GM18520 (cell line): ENCODE measurements at regions not wholly inside any gene's neighbourhood (a gene's known extent, or its start where the extent isn't known, plus 50 kb on each side); places are given as distances from the start of the nearest gene placed in this dataset.
A peak's percentile ranks its signal among the peaks of the same experiment; 100 is the strongest.

Experiments
- ATAC-seq: cut with Tn5 transposase; IDR thresholded peaks from one replicate; pipeline ENCODE4 v1.9.1; 2021; ENCODE audit not compliant: unreplicated experiment

DNA sequence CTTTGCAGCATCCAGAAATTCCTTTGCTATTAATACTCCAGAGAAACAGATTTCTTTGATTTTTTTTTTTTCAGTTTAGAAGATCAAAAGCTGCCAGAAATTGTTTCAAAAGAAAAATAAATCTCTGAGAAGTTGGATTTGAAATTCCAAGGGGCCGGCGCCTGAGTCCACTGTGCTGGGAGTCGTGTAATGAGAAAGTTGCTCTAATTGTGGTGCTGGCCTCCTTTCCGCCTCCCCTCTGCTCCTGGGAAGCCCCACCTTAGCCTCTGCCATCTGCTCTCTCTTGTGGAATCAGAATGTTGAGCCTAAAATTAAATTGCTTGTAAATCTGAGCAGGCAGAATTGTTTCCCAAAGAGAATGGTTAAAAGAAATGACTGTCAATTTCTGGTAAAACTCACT lies 93.3 kb downstream of the EMX2 start:
- ATAC-seq = no peak

DNA sequence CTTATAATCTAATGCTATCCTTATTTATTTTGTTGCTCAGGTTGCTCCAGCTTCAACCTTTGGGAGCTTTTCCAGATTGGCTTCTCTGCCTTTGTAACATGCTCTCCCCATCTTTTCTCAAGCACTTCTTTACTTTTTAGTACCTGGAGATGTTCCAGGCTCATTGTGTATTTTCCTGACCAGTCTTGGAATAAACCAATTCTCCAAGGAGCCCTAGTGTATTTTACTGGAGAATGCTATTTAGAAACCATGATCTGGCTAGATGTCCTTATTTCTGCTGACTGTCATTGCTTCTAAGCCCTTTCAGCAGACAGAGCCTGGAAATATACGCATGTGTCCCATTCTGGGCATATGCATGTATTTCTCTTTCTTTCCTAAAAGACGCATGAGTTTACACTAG lies 95.7 kb downstream of the EMX2 start:
- no peak for ATAC-seq

DNA sequence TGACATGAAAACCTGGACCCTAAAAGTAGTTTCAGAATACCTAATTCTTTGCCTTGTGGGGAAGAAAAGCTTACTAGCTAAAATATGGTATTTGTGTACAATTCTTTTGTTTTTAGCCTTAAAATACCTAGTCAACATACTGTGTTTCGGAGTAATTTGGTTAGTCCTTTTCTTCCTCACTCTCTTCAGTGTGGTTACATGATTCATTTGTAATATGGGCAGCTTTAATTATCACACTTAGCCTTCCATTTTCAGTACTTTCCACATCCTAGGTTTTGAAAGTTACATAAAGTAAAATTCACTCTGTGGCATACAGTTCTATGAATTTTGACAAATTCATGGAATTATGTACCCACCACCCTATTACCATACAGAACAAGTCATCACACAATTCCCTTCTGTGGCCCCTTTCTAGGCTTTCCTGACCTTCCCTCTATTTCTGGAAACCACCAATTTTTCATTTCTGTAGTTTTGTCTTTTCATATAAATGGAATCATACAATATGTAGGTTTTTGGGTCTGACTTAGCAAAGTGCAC lies 96.2 kb downstream of the EMX2 start:
- ATAC-seq = no peak

DNA sequence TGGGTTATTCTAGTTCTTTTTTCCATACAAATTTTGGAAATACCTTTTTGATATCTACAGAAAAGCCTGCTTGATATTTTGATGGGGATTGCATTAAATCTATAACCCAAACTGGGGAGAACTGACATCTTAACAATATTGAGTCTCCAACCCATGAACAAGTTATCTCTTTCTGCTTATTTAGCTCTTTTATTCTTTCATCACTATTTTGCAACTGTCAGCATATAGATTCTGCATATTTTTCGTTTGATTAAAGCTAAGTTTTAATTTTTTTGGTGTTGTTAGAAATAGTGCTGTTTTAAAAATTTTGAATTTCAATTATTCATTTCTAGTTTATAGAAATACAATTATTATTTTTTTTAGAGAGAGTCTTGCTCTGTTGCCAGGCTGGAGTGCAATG lies 97.9 kb downstream of the EMX2 start:
- no peak for ATAC-seq

DNA sequence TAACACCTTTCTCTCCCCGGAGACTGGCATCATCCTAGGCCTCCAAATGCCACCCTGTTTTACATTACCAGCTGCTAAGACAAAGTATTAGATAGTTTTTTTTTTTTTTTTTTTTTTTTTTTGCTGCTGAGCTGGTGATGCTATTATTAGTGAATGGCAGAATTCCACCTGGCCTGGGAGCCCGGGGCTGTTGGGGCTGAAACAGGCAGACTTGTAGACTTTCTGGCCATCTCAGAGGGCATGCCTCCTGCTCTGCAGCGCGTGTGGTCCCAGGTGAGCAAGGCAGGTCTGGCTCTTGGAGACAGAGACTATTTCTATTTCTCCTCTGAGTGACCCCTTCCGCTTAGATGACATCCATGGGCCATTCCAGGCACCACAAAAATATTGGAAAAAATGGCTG lies 104.2 kb downstream of the EMX2 start:
- ATAC-seq = no peak

DNA sequence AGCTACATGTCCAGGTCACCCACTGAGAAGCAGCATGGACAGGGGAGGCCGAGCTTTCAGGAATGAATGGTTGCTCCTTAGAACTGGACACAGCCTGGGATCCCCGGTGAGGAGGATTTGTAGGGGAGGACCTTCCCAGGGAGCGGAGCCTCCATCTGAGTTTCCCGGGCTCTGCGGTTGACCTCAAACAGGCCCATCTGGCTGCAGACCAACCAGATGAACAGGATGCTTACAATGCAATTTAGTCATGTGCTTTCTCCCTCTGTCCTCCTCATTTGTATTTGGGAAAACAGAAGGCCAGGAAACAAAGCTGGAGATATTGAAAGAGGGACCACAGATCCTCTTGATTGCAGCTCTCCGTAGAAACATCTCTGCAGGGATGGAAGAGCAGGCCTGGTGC lies 104.8 kb downstream of the EMX2 start:
- no peak for ATAC-seq

DNA sequence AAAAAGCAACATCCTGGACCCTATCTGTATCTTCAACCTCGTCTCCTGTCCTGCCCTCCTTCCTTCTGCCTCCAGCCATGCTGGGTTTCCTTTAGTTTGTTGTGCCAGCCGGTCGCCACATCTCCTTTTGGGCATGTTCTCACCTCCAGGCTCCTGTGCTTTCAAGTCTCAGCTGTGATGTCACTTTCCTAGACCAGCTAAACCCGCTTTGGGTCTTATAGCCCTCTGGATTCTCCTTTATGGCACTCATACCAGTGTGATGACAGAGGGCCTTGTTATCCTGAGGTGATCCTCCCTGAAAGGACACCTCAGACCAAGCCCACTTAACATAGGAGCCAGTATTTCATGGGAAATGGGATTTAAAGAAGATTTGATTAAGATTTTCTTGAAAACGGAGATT lies 108.6 kb downstream of the EMX2 start:
- no peak for ATAC-seq

DNA sequence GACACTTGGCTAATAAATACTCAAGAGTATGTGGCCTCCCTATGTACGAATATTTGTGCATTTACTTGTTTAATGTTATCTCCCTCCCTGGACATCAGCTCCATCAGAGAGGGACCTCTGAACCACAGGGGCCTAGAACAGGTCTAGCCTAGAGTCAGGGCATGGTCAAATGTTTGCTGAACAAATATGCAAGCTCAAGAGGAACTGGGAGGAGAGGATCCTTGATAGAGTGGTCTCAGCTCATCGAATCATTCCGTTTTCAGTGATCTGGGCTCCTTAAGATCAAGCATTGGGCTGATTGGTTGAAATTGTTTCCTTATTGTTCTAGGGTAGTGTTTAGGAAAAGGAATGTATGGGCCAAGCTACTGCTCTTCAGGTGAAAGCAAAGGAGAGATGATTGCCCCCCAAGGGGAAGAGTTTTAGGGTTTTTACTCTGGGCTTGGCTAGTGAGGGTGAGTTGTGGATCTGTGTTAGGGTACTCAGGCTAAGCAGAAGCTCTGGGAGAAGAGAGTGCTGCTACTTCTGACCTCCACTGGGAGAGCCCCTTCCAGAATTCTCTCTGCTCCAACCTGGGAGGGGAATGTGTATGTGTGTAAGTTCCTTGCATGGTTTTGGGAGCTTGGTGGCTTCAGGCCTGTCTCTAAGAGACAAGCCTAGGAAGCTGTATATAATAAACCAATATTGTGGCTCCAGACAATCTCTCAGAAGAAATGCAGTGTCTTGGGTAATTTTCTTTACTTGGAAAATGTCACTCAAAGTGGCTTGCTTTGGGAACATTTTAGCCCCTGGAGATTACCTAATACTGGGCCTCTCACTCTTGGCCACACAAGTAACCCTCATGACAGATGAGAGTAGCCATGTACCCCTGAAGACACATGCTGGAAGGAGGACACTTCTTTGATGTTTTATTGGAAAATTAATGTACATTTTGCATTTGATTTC lies 110.0 kb downstream of the EMX2 start:
- ATAC-seq = peak; percentile 1

DNA sequence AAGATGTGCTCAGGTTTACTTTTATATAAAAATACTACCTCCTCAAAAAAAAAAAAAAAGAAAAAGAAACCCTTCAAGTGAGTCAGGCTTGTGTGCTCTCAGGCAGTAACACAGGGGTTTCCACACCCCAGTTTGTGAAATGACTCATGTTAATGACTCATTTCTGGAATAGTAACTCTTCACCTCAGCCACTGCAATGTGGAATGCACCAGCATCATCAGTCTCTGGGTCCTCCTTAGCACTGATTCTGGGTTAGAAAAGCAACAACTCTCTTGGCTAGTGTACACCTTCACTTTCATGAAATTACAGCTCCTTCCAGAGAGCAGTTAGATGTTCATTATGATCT lies 110.6 kb downstream of the EMX2 start:
- peak; percentile 79 for ATAC-seq

DNA sequence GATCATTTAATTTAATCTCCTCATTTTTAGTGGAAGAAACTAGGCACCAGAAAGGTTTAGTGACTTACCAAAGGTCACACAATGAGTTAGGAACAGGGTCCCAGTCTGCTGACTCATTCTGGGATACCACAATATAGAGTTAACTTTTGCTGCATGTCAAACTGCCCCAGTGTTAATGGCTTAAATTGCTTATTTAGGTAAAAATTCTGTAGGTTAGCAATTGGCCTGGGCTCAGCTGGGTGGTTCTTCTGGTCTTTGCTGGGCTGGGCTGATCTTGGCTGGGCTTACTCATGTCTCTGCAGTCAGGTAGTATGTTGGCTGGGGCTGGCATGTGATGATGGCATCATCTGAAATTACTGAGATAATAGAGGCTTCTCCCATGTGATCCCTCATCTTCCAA lies 111.6 kb downstream of the EMX2 start:
- ATAC-seq = no peak

DNA sequence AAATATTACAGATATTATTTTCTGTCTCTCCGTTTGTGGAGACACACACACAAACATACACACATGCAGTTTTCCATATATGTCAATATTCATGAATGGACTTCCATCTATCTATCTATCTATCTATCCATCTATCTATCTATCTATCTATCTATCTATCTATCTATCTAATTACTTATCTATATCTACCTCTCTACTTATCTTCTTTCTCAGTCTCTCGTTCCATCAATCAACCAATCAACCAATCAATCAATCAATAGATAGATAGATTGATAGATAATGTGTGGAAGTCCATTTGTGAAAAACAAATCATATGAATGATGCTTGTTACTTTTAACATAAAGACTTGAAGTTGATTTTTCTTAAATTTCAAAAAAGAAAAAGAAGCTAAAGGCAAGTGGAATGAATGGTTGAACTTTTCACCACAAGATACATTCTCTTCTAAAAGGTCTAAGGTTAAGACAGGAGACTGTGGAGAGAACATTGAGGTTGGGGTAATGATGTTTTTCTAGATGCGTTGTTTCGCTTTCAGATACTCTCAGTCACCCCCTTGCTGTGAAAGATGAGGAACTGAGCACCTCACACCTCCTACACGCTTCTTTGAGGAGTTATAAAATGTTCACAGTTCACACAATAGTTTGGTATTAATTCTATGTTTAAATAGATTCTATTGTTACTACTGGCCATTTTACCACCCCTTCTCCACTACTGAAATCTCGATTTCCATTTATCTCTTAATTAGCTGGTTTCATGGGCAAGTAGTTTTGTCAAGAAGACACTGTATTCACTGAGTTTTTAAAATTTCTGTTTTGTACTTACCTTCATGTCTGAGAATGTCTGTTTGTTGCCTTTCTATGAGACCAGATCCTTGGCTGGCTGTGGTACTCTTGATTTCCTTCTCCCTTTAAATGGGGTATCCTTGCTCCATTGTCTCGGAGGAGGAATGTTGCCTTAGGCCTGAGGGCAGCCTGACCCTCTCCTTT lies 114.1 kb downstream of the EMX2 start:
- peak; percentile 83 for ATAC-seq

DNA sequence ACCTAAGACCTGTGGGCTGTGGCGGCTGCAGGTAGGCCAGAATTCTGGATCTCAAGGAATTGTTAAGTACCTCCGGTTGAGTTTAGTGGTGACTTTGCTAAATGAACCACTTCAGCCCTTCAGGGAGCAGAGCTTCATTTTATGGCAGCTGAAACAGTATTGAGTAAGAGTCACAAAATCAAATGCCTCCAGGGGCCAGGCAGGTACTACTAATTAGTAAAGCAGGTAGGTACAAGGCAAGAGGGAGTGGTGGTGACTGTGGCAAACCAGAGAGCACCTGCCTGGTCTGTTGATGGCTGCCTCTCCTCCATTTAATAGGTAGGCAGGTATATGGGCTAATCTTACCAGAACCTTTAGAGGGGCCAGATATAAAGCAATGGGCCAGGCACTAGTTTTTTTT lies 118.8 kb downstream of the EMX2 start:
- ATAC-seq = no peak

DNA sequence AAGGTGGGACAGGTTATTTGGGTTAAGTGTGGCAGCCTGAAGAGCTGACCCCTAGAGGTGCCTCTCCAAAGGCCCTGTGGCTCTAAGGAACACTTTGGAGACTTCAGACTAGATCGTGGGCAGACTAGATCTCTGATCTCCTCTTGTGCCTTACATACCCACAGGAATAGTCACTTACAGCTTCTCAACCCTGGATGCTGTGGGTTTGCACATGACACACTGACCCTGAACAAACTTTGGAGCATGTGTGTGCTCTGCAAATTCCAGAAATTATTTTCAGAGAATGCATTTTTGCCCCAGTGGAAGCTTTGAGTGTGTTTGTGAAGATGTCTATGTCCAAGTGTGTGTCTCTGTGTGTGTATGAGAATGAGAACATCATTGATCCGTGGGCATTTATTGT lies 119.6 kb downstream of the EMX2 start:
- no peak for ATAC-seq

DNA sequence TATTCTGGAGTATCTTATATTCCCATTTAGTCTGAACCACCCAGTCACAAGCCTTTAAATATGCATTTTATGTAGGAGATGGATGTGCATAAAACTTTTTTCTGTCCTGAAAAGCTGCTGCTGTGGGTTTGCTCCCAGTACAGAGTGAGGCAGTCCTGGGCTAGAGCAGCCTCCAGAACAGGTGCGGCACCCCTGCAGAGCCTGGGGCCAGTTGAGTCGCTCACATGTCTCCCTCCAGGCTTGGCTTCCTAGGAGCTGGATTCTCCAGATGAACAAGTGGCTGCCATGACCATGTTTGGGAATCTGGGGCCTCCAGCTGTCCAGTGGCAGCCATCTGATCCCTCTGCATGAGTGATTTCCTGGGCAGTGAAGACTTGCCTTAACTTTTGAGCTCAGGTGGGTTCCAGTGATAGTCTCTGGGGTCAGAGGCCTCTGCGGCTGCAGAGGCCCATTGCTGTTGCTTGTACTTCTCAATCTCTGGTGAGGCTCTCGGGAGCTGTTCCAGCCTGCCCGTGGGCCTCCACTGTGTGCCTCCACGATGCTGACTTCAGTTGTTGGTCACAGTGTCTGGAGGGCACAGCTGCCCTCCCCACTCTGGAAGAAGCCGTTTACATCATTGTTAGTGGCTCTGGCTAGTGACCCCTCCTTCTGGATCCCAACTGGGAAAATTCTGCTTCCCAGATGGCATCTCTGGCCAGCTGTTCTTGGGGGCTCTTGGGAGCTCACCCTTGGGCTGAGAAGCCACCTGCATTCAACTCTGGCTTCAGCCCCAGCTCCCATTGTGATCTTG lies 120.4 kb downstream of the EMX2 start:
- ATAC-seq = no peak

DNA sequence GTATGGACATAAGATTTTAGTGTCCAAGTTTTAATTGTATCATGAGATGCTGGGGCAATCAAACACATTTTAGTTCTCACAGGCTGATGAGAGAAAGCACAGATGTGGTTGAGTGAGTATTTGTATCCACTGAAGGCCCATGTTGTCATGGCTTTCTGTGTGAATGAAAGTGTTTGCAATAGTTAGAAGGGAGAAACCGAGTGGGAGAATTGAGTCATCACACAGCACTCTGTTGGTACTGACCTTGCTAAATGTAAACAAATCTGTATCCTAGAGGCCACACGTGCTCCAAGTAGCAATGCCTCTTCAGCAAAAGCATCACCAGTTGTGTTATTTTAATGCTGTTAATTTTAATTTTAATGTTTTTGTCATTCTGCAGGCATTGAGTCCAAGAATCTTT lies 121.2 kb downstream of the EMX2 start:
- ATAC-seq = peak; percentile 99

DNA sequence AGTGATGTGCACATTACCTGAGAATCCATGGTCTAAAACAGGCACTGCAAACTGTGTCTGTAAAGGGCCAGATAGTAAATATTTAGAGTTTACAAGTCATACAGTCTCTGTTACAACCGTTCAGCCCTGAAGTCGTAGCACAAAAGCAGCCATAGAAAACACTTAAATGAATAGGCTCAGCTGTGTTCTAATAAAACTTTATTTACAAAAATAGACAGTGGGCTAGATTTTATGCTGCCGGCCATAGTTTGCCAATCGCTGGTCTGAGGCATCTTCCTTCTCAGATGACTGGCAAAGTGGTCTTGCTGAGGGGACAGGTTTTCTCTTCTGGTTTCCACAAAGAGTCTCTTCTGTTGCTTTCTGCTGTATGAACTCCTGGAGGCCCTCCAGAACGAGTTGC lies 121.7 kb downstream of the EMX2 start:
- ATAC-seq = no peak

DNA sequence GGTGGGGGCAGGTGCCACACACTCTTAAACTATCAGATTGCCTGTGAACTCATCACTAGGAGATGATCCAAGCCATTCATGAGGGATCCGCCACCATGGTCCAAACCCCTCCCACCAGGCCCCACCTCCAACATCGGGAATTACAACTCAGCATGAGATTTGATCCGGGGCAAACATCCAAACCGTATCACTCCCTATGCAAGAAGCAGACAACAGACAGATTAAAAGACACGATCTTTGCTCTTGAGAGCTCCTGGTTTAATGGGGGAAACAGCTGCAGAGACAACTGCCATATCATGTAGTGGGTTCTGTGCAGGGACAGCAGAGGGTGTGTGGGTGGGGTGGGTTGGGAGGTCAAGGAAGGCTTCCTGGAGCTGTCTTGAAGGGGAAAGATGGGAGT lies 123.6 kb downstream of the EMX2 start:
- ATAC-seq = no peak

DNA sequence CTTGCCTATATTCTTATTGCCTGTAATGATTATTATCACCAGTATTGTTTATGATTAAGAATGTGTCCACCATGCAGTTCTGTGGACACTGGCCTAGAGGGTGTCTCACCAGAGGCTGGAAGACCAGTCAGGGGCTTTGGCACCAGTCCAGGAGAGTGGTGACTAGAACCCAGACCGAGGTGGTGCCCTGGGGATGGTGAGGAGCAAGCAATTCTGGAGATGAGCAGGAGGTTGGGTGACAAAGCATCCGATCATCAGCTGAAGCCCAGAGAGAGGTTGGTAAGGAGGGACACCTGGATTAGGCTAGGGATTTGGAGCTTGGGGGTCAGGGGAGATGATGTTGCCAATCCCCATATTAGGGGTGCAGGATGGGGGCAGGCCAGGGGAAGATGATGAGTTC lies 124.4 kb downstream of the EMX2 start:
- no peak for ATAC-seq

DNA sequence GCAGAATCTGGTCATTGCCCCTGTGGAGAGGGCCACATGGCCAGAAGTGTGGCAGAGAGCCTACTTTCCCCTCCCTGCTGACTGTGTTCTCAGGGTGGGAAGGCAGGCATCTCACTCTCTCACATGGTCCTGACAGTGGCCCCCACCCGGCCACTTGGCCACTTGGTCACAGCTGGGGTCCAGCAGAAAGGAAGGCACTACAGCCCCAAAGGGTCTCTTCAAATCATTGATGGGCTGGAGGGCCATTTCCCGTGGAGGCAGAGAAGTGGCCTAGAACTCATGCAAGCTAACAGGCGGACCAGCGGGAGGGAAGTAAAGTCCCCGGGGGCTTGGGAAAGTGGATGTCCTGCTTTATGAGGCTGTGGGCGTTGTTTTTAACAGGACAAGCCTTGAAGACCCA lies 125.3 kb downstream of the EMX2 start:
- no peak for ATAC-seq

DNA sequence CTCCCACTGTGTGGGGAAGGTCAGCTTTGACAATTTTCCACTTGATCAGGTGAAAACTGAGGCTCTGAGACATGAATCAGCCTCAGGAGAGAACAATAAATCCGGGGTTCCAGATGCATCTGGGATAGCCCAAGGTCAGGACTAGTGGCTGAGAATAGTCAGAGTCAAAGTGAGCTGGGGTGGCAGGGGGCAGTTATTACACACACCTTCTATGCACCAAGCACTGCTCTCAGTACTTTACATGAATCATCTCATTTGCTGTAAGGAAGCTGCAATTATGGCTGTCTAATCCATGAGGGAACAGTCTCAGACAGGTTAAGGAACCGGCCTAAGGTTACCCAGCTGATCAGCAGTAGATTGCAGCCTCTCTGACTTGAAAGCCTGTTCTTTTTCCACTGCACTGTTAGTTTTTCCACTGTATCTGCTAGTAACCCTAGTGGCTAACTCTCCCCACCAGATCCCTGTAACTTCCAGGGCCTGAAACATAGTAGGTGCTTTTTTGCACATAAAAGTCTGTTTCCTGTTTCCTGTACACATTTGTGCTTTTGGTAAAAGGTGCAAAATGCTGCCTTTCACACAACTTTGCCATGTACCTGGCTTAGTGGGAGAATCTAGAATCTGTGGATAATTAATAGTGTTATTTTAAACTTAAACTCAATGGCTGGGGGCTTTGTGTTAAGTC lies 125.9 kb downstream of the EMX2 start:
- ATAC-seq = no peak
